ENCODE measurements at regions not wholly inside any gene's neighbourhood (a gene's known extent, or its start where the extent isn't known, plus 50 kb on each side); places are given as distances from the start of the nearest gene placed in this dataset.

DNA sequence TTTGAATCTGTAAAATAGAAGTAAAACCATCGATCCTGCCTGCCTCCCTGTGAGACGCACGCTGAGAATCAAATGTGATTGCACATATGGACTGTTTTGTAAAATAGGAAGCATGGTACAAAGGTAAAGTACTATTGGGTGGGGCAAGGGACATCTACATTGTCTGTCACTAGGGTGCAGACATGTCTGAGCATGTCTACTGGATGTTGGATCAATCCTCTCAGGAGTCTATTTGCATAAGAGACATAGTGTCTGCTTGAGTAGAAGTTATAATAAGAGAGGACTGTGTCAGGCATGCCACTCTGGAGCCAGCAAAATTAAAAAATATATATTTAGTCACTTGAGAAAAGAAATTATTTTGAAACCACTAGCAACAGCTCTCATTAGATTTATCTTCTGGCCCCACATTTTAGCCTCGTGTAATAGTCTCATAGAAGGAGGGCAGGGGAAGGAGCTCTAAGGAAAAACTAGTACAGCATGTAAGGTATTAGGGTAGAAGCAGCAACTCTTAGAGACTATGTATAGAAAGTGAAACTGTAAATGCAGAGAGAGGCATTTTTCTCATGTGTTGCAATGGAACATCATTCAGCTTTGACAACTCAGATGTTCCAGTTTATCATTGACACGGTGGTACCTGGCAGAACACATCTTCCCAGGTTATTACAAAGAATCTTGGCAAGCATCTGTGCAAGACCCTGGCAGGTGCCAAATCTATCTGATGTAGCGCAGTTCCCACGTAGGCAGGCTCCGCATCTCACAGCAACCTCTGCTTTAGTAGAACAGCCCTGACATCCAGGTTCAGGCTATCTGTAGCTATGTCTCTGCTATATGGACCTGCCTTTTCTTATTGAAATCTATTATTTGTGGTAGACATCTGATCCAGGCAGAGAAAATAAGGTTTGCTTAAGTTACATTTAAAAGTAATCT is 85.2 kb upstream of the CHL1 start:
- DNase-seq (ENCODE audit: low spot score) (no peak), ATAC-seq (ENCODE audit: low read depth) (no peak; the same call in 2 of the 3 replicates)
- Histone ChIP-seq H3K4me1 (ENCODE audit: insufficient read depth, poor library complexity, severe bottlenecking) (no peaks in the 10 kb centered on the region), H3K27me3 (ENCODE audit: insufficient read depth, poor library complexity, severe bottlenecking) (no peaks in the 10 kb centered on the region), H3K9me3 (ENCODE audit: severe bottlenecking) (no peaks in the 10 kb centered on the region), H3K36me3 (ENCODE audit: low read depth) (no peaks in the 10 kb centered on the region), H3K4me3 (ENCODE audit: severe bottlenecking) (no peak overlapping the region), H3K27ac (ENCODE audit: poor library complexity, severe bottlenecking) (no peak overlapping the region)
- TF ChIP-seq, protein P1, sequence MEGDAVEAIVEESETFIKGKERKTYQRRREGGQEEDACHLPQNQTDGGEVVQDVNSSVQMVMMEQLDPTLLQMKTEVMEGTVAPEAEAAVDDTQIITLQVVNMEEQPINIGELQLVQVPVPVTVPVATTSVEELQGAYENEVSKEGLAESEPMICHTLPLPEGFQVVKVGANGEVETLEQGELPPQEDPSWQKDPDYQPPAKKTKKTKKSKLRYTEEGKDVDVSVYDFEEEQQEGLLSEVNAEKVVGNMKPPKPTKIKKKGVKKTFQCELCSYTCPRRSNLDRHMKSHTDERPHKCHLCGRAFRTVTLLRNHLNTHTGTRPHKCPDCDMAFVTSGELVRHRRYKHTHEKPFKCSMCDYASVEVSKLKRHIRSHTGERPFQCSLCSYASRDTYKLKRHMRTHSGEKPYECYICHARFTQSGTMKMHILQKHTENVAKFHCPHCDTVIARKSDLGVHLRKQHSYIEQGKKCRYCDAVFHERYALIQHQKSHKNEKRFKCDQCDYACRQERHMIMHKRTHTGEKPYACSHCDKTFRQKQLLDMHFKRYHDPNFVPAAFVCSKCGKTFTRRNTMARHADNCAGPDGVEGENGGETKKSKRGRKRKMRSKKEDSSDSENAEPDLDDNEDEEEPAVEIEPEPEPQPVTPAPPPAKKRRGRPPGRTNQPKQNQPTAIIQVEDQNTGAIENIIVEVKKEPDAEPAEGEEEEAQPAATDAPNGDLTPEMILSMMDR (IDR thresholded peaks at IDR 0.05; ENCODE audit: poor library complexity, severe bottlenecking) = no peak

- H3K4me3 ChIP-seq (ENCODE audit: severe bottlenecking) = no peak overlapping the region
- no peak overlapping the region for H3K27ac ChIP-seq (ENCODE audit: poor library complexity, severe bottlenecking)
- H3K36me3 ChIP-seq (ENCODE audit: low read depth) = no peaks in the 10 kb centered on the region
- DNase-seq (ENCODE audit: low spot score) (no peak), ATAC-seq (ENCODE audit: low read depth) (no peak)
- no peaks in the 10 kb centered on the region for H3K27me3 ChIP-seq (ENCODE audit: insufficient read depth, poor library complexity, severe bottlenecking)
- H3K4me1 ChIP-seq (ENCODE audit: insufficient read depth, poor library complexity, severe bottlenecking) = no peaks in the 10 kb centered on the region
- TF ChIP-seq, protein P1 (IDR thresholded peaks at IDR 0.05; ENCODE audit: poor library complexity, severe bottlenecking) = no peak
- H3K9me3 ChIP-seq (ENCODE audit: severe bottlenecking) = no peaks in the 10 kb centered on the region
Observed at GRCh38 chr3:112773-113172, 83.8 kb upstream of the CHL1 start.

- Histone ChIP-seq H3K4me3 (ENCODE audit: severe bottlenecking) (no peak overlapping the region), H3K4me1 (ENCODE audit: insufficient read depth, poor library complexity, severe bottlenecking) (no peaks in the 10 kb centered on the region), H3K36me3 (ENCODE audit: low read depth) (no peaks in the 10 kb centered on the region), H3K27ac (ENCODE audit: poor library complexity, severe bottlenecking) (no peak overlapping the region), H3K27me3 (ENCODE audit: insufficient read depth, poor library complexity, severe bottlenecking) (no peaks in the 10 kb centered on the region), H3K9me3 (ENCODE audit: severe bottlenecking) (no peaks in the 10 kb centered on the region)
- TF ChIP-seq, protein P1 (IDR thresholded peaks at IDR 0.05; ENCODE audit: poor library complexity, severe bottlenecking) = no peak
- ATAC-seq (ENCODE audit: low read depth) = no peak
- DNase-seq (ENCODE audit: low spot score) = no peak
Observed at GRCh38 chr3:118666-119065, 77.9 kb upstream of the CHL1 start.

DNA sequence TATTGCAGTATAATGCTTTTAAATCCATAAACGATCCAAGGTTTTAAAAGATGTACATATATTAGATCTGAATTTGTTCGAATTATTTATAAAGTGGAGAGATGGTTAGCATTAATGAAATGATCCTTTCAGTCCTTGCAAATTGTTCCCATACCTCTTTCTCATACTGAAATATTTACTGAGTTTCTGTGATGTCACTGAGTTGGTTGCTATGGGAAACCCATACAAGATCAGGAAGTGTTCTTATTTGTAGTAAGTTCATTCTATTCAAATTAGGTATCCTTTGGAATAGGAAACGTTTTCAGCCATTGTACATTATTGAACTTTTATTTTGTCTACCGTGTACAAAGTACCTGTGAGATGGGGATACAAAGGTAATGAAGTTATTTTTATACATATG is 73.2 kb upstream of the CHL1 start:
- ATAC-seq (ENCODE audit: low read depth) (no peak), DNase-seq (ENCODE audit: low spot score) (no peak)
- Histone ChIP-seq H3K27me3 (ENCODE audit: insufficient read depth, poor library complexity, severe bottlenecking) (no peaks in the 10 kb centered on the region), H3K4me1 (ENCODE audit: insufficient read depth, poor library complexity, severe bottlenecking) (no peaks in the 10 kb centered on the region), H3K36me3 (ENCODE audit: low read depth) (no peaks in the 10 kb centered on the region), H3K27ac (ENCODE audit: poor library complexity, severe bottlenecking) (no peak overlapping the region), H3K4me3 (ENCODE audit: severe bottlenecking) (no peak overlapping the region), H3K9me3 (ENCODE audit: severe bottlenecking) (no peaks in the 10 kb centered on the region)
- TF ChIP-seq, protein P1 (IDR thresholded peaks at IDR 0.05; ENCODE audit: poor library complexity, severe bottlenecking) = no peak

Data from RWPE2 (cell line).